ENCODE measurements at regions not wholly inside any gene's neighbourhood (a gene's known extent, or its start where the extent isn't known, plus 50 kb on each side); places are given as distances from the start of the nearest gene placed in this dataset.

GRCh38 chr1:223487887-223488259 is 94.7 kb downstream of the CCDC185 start:
- no peak for TF ChIP-seq CTCF (conservative IDR thresholded peaks at IDR 0.05 in 1 of 2, IDR thresholded peaks at IDR 0.05 in 1 of 2; ENCODE audit: low read depth in 1 of 2, low read length in 2 of 2)
- no peak for TF ChIP-seq EZH2 (IDR thresholded peaks at IDR 0.05; ENCODE audit: low read length, missing control alignments)

Data from fibroblast of lung (primary cell).